ENCODE measurements at regions not wholly inside any gene's neighbourhood (a gene's known extent, or its start where the extent isn't known, plus 50 kb on each side); places are given as distances from the start of the nearest gene placed in this dataset.

GRCh38 chr6:104312851-104313250 lies 546.9 kb downstream of the HACE1 start:
- Histone ChIP-seq H3K79me2 (ENCODE audit: control insufficient read depth, insufficient read depth, low read length) (no peaks in the 10 kb centered on the region), H3K9ac (replicated peaks; ENCODE audit: extremely low read depth, insufficient read depth, low read length) (no peak overlapping the region), H3K27ac (ENCODE audit: insufficient read depth, low read depth, low read length) (no peak overlapping the region), H3K36me3 (ENCODE audit: control insufficient read depth in 2 of 2, extremely low read depth in 1 of 2, insufficient read depth in 2 of 2, low read length in 2 of 2) (no peaks in the 10 kb centered on the region), H3K9me1 (replicated peaks; ENCODE audit: control insufficient read depth, extremely low read depth, insufficient read depth, low read length) (no peaks in the 10 kb centered on the region), H3K4me2 (ENCODE audit: insufficient read depth, low read length) (no peak overlapping the region), H3K27me3 (ENCODE audit: control insufficient read depth in 2 of 2, insufficient read depth in 2 of 2, low read length in 2 of 2) (no peaks in the 10 kb centered on the region), H4K20me1 (replicated peaks; ENCODE audit: control insufficient read depth, extremely low read depth, insufficient read depth, low read length) (no peaks in the 10 kb centered on the region), H3K4me3 (replicated peaks in 1 of 3; ENCODE audit: insufficient read depth in 1 of 3, low read depth in 1 of 3, low read length in 3 of 3) (no peak overlapping the region), H3K9me3 (replicated peaks; ENCODE audit: control insufficient read depth, insufficient read depth, low read length) (no peaks in the 10 kb centered on the region), H3K4me1 (ENCODE audit: control insufficient read depth, extremely low read depth, insufficient read depth, low read length) (no peaks in the 10 kb centered on the region), H2AFZ (ENCODE audit: low read depth, low read length) (no peak overlapping the region)
- DNase-seq (ENCODE audit: low read depth, low spot score), result no peak
- CTCF ChIA-PET, result no interaction called here
- no peak for FAIRE-seq
- dilution Hi-C loops (cut with MboI; ENCODE audit: extremely low pct_ligation_motif_present, low sequenced_read_pairs) (no loop called here), intact Hi-C loops (cut with micrococcal nuclease) (no loop called here)
- no peak for TF ChIP-seq POLR2AphosphoS5 (IDR thresholded peaks at IDR 0.05; ENCODE audit: insufficient read depth, low read depth, low read length)
- no TSS peak for BruUV-seq (replicated peaks)
- POLR2A ChIA-PET, result no interaction called here

GRCh38 chr6:104306211-104306610 lies 553.5 kb downstream of the HACE1 start:
- POLR2A ChIA-PET, result no interaction called here
- H3K4me3 ChIP-seq (replicated peaks in 1 of 3; ENCODE audit: insufficient read depth in 1 of 3, low read depth in 1 of 3, low read length in 3 of 3), result no peak overlapping the region
- no peak overlapping the region for H2AFZ ChIP-seq (ENCODE audit: low read depth, low read length)
- TF ChIP-seq JUN (IDR thresholded peaks at IDR 0.05; ENCODE audit: borderline replicate concordance, insufficient read depth, insufficient read length, low read depth), result no peak
- no peak for TF ChIP-seq GATA2 (IDR thresholded peaks at IDR 0.05; ENCODE audit: insufficient read depth, insufficient read length, low read depth, low read length)
- no peak for TF ChIP-seq FOS (IDR thresholded peaks at IDR 0.05; ENCODE audit: borderline replicate concordance, insufficient read depth, low read length)
- no peak for TF ChIP-seq CTCF (IDR thresholded peaks at IDR 0.05; ENCODE audit: extremely low read depth in 1 of 2, insufficient read depth in 1 of 2, low read depth in 1 of 2, low read length in 2 of 2)
- TF ChIP-seq MAX (IDR thresholded peaks at IDR 0.05; ENCODE audit: insufficient read depth, insufficient read length), result no peak
- TF ChIP-seq POLR2AphosphoS5 (IDR thresholded peaks at IDR 0.05; ENCODE audit: insufficient read depth, low read depth, low read length), result no peak
- no peak for TF ChIP-seq MYC (IDR thresholded peaks at IDR 0.05; ENCODE audit: low read depth, low read length)
- no peak for TF ChIP-seq EZH2 (IDR thresholded peaks at IDR 0.05; ENCODE audit: borderline replicate concordance, low read depth, low read length, severe bottlenecking)
- TF ChIP-seq POLR2A (IDR thresholded peaks at IDR 0.05; ENCODE audit: low read depth, low read length), result no peak
- H3K9me1 ChIP-seq (replicated peaks; ENCODE audit: control insufficient read depth, extremely low read depth, insufficient read depth, low read length), result no peaks in the 10 kb centered on the region
- DNase-seq (ENCODE audit: low read depth, low spot score), result no peak
- H3K9me3 ChIP-seq (replicated peaks; ENCODE audit: control insufficient read depth, insufficient read depth, low read length), result no peaks in the 10 kb centered on the region
- H3K79me2 ChIP-seq (ENCODE audit: control insufficient read depth, insufficient read depth, low read length), result no peaks in the 10 kb centered on the region
- H3K4me1 ChIP-seq (ENCODE audit: control insufficient read depth, extremely low read depth, insufficient read depth, low read length), result no peaks in the 10 kb centered on the region
- BruUV-seq (replicated peaks), result no TSS peak
- no peak overlapping the region for H3K27ac ChIP-seq (ENCODE audit: insufficient read depth, low read depth, low read length)
- H3K27me3 ChIP-seq (ENCODE audit: control insufficient read depth in 2 of 2, insufficient read depth in 2 of 2, low read length in 2 of 2), result no peaks in the 10 kb centered on the region
- dilution Hi-C loops (cut with MboI; ENCODE audit: extremely low pct_ligation_motif_present, low sequenced_read_pairs) (no loop called here), intact Hi-C loops (cut with micrococcal nuclease) (no loop called here)
- FAIRE-seq, result no peak
- no peaks in the 10 kb centered on the region for H4K20me1 ChIP-seq (replicated peaks; ENCODE audit: control insufficient read depth, extremely low read depth, insufficient read depth, low read length)
- CTCF ChIA-PET, result no interaction called here
- H3K36me3 ChIP-seq (ENCODE audit: control insufficient read depth in 2 of 2, extremely low read depth in 1 of 2, insufficient read depth in 2 of 2, low read length in 2 of 2), result no peaks in the 10 kb centered on the region
- no peak overlapping the region for H3K4me2 ChIP-seq (ENCODE audit: insufficient read depth, low read length)
- no peak overlapping the region for H3K9ac ChIP-seq (replicated peaks; ENCODE audit: extremely low read depth, insufficient read depth, low read length)

Data from endothelial cell of umbilical vein (primary cell).